Urinary bladder (tissue), 3 donors: ENCODE measurements at regions not wholly inside any gene's neighbourhood (a gene's known extent, or its start where the extent isn't known, plus 50 kb on each side); places are given as distances from the start of the nearest gene placed in this dataset.
A peak's percentile ranks its signal among the peaks of the same experiment; 100 is the strongest.

ENCODE experiments used
- DNase-seq: peaks from one replicate; pipeline ENCODE4 v3.0.0-alpha.2; 2015; ENCODE audit errors: extremely low spot score
- H3K27ac ChIP-seq: one replicate; pipeline ENCODE4 v1.5.1; 2013; ENCODE audit warnings: low read depth, mild to moderate bottlenecking, moderate library complexity
- H3K36me3 ChIP-seq: one replicate; pipeline ENCODE4 v1.6.1; 2013; ENCODE audit warnings: mild to moderate bottlenecking, moderate library complexity; ENCODE audit not compliant: insufficient read depth
- H3K4me1 ChIP-seq: one replicate; pipeline ENCODE4 v1.6.1; 2013; ENCODE audit warnings: mild to moderate bottlenecking, moderate library complexity; ENCODE audit not compliant: insufficient read depth
- H3K4me3 ChIP-seq: one replicate; pipeline ENCODE4 v1.5.1; 2013; ENCODE audit warnings: low read depth, low read length
- WGBS: extraction: QIAGEN DNeasy Blood & Tissue Kit; methylation state at CpG from one replicate; pipeline ENCODE4 v1.1.7; 2013; 5-methylcytosine and 5-hydroxymethylcytosine counted together
- donor health status: healthy with polysubstance abuse.
- donor health status: healthy.

DNA sequence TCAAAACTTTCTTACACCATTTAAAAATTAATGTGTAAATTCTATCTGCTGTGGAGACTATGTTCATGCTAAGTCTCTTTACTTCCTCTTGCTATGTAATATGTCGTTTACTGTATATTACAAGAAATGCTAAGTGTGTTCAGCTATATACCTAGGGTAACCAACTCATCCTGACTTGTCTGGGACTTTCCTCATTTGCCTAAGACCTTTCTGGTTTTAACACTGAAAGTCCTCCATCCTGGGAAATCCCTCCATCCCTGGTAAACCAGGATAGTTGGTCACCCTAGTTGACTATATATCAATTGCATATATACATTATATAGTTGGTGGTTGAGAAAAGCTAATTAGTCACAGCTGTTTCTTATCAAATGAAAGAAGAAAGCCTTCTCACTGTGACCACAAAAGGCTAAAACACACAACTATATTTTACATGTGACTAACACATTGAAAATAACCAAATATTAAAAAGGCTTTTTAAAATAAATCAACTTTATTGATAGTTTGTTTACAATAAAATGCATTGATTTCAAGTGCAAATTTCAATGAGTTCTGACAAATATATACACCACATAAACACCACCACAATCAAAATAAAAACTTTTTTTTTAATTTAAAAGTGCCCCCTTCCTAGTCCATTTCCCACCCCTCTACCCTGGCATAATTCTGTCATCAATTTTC is 167.7 kb upstream of the INHBA start:
- WGBS = 84% methylated on average over 1 of the region's 1 CpG

DNA sequence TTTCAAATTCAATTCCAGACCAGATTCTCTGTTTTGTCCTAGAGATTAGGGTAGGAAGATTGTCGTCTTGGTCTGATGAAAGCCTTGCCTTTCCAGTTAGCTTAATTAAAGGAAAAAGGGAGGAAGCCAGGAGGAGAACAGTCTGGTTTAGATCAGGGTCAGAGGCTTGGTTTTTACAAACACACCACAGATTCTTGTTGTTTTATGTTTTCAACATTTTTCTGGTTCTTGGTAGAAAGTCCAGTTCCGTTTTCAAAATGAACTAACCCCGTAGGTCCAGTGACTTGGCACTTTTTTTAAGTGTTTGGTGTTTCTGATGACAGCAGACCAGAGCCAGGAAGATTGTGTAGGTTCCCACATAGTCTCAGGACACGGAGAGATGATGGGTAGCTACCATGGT is 167.1 kb upstream of the INHBA start:
- DNase-seq = no peak
- Histone ChIP-seq H3K4me1 (no peaks in the 10 kb centered on the region), H3K27ac (no peak overlapping the region), H3K36me3 (no peaks in the 10 kb centered on the region), H3K4me3 (no peak overlapping the region)
- WGBS = 47% methylated on average over 4 of the region's 4 CpGs

More for the DNA sequence above, 167.7 kb upstream of the INHBA start:
- Histone ChIP-seq H3K4me3 (no peak overlapping the region), H3K36me3 (no peaks in the 10 kb centered on the region), H3K4me1 (no peaks in the 10 kb centered on the region), H3K27ac (no peak overlapping the region)
- no peak for DNase-seq

DNA sequence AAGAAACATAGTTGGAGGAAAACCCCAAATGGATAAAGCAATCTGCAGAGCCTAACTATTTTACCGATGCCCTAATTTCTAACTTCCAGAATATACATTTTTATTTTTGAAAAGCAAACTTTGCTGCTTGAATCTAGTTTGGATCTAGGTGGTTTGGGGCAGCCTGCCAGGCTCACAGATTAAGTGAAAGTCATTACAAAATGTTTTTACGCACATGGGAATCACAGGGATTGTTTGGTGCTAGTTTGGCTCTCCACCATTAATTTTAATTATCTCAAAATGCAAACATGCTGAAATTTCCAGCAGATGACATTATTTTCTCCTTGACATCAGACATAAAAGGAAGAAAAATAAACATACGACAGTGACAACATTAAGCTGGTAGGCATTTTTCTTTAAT is 166.7 kb upstream of the INHBA start:
- no peaks in the 10 kb centered on the region for H3K4me1 ChIP-seq
- DNase-seq = no peak
- H3K27ac ChIP-seq = no peak overlapping the region
- no peaks in the 10 kb centered on the region for H3K36me3 ChIP-seq
- no peak overlapping the region for H3K4me3 ChIP-seq
- 67% methylated on average over 3 of the region's 3 CpGs for WGBS

DNA sequence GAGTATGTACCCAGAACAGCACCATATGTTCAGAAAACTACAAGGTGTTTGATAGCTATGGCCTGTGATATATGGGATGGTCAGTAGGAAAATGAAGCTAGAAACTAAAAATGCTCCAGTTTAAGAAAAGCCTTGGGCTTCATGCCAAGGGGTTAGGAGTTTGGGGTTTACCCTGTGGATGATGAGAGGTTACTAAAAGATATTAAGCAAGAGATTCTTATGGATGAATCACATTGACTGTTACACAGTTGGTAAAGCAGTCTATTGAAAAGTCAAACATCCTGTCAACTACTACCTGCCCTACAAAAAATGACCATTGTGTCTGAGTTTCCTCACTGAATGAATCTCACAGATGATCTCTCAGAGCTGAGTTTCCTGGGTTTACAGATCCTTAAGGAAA is 166.2 kb upstream of the INHBA start:
- no peaks in the 10 kb centered on the region for H3K36me3 ChIP-seq
- no peak overlapping the region for H3K27ac ChIP-seq
- no peak overlapping the region for H3K4me3 ChIP-seq
- DNase-seq = no peak
- no peaks in the 10 kb centered on the region for H3K4me1 ChIP-seq

DNA sequence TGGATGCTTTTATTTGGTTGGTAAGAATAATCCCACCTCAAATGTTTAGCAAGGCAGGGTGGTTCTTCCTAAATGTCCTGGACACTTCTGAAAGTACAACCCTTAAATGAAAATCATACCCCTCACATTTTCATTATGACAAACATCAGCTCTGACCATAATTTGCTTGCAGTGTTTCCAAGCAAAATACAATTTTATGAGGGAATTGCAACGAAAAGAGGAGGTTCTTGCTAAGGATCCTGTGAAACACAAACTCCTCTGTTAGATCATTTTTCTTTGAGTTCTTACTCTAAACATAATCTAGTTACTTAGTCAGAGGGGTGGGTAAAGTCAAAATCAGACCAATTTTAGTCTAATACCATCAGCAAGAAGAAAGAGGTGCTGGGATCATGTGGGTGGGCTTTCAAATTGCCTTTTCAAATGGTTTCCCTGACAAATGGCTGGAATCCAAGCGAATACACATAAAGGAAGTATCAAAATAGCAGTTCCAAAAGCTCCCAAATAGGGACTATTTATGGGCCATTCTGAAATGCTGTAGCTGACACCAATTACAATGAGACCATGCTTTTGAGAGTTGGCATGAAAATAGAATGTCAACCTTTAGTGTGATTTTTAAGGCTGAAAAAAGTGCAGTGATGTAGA is 164.9 kb upstream of the INHBA start:
- no peak for DNase-seq
- H3K27ac ChIP-seq = no peak overlapping the region
- H3K4me3 ChIP-seq = no peak overlapping the region
- H3K4me1 ChIP-seq = no peaks in the 10 kb centered on the region
- 67% methylated on average over 2 of the region's 2 CpGs for WGBS
- H3K36me3 ChIP-seq = no peaks in the 10 kb centered on the region

DNA sequence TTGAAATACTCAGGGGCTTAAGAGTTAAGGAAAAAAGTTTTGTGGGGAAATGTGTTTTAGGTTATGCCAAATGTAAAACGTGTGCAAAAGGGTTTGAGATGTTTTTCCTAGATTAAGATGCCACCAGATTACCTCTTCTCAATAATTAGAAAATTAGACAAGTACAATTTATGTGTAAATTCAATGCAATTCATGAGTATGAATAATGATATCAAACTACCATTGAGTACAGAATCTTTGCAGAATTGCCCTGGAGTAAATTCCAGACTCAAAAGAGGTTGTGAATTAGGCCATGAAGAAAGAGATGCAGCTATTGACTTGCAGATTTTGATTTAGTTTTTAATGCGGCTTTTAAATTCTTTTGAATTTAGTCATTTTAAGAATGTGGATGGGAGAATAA is 159.4 kb upstream of the INHBA start:
- Histone ChIP-seq H3K4me3 (no peak overlapping the region), H3K4me1 (no peaks in the 10 kb centered on the region), H3K27ac (no peak overlapping the region), H3K36me3 (no peaks in the 10 kb centered on the region)
- WGBS = 71% methylated on average over 2 of the region's 2 CpGs
- no peak for DNase-seq

DNA sequence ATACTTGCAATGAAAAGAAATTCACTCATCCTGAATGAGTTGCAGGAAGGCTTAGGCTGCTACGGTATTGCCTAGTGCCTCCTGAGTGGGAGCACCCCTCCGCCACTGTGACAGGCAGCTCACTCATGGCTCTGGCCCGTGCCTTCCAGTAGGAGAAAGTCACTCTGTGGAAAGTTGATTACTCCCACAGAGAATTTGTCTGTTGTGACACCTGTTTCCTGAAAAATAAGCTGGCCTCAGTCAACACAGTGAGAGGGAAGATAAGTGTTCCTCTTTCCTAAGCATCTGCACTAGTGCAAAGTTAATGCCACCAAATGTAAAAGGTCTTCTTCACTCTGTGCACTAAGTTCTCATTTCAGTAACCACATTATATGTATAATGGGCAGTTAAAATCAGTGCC is 158.8 kb upstream of the INHBA start:
- 70% methylated on average over 3 of the region's 3 CpGs for WGBS
- no peak overlapping the region for H3K27ac ChIP-seq
- no peaks in the 10 kb centered on the region for H3K36me3 ChIP-seq
- no peak for DNase-seq
- H3K4me1 ChIP-seq = no peaks in the 10 kb centered on the region
- H3K4me3 ChIP-seq = no peak overlapping the region

DNA sequence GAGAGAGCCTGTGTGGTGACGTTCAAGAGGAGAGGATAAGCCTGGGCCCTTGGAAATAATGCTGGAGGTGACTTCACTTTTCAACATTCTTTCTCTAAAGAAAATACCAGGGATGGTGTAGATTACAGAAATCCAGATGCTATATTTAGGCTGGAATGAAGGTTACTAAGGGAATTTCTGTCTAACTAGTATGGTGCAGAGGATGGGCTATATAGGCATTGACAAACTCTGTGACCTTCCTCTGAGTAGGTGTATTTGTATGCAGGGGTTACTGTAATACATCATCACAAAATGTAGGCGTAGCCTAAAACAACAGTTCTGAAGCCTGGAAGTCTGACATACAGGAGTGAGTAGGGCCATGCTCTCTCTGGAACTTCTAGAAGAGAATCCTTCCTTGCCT is 155.3 kb upstream of the INHBA start:
- 87% methylated on average over 2 of the region's 2 CpGs for WGBS
- Histone ChIP-seq H3K4me3 (no peak overlapping the region), H3K4me1 (no peaks in the 10 kb centered on the region), H3K27ac (no peak overlapping the region), H3K36me3 (no peaks in the 10 kb centered on the region)
- DNase-seq = no peak

DNA sequence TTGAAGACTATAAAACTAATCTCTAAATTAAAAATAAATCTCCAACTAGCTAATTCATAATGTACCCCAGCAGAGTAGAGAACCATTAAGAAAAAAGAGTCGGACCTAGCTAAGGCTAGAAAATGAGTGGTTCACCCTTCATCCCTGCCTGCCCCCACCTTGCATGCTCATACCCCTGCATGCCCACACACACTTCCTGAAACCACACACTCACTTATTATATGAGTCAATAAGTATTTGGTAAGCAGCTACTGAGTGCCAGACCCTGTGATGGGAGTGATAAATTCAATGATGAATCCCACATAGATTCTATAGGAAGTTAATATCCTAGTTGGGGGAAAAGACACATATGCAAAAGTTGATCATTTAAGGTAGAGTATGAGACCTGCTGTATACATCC is 152.9 kb upstream of the INHBA start:
- Histone ChIP-seq H3K4me1 (no peaks in the 10 kb centered on the region), H3K4me3 (no peak overlapping the region), H3K27ac (no peak overlapping the region), H3K36me3 (no peaks in the 10 kb centered on the region)
- WGBS = 73% methylated on average over 1 of the region's 1 CpG
- DNase-seq = no peak

DNA sequence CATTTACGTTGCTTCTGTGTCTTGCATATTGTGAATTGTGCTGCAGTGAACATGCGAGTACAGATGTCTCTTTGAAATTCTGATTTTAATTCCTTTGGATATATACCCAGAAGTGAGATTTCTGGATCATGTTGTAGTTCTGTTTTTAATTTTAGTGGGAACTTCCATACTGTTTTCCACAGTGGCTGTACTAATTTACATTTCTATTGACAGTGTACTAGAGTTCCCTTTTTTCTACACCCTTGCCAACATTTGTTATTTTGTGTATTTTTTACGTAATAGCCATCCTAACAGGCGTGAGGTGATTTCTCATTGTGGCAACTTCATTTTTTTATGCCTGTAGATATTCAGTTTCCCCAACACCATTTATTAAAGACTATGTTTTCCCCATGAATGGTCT is 144.7 kb upstream of the INHBA start:
- 94% methylated on average over 4 of the region's 4 CpGs for WGBS
- no peaks in the 10 kb centered on the region for H3K4me1 ChIP-seq
- no peak for DNase-seq
- no peak overlapping the region for H3K27ac ChIP-seq
- no peaks in the 10 kb centered on the region for H3K36me3 ChIP-seq
- no peak overlapping the region for H3K4me3 ChIP-seq

DNA sequence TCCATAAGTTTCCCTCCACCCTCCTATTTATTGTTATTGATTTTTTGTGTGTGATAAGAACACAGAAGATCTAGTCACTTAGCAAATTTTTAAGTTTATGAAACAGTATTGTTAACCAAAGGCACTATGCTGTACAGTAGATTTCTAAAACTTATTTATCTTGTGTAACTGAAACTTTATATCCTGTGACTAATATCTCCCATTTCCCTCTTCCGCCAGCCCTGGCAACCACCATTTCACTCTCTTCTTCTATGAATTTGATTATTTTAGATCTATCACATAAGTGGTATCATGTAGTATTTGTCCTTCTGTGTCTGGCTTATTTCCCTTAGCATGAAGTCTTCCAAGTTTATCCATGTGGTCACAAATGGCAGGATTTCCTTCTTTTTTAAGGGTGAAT is 144.3 kb upstream of the INHBA start:
- 88% methylated on average over 1 of the region's 1 CpG for WGBS

DNA sequence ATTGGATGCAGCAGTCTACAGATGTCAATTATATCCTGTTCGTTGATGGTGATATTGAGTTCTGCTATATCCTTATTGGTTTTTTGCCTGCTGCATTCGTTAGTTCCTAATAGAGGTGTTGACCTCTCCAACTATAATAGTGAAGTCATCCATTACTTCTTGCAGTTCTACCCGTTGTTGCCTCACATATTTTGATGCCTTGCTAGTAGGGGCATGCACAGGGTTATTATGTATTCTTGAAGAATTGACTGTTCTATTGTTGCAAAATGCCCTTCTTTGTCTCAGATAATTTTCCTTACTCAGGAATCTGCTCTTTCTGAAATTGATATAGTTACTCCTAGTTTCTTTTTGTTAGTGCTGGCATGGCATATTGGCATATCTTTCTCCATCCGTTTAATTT is 140.1 kb upstream of the INHBA start:
- H3K27ac ChIP-seq = no peak overlapping the region
- no peak for DNase-seq
- no peaks in the 10 kb centered on the region for H3K36me3 ChIP-seq
- WGBS = 89% methylated on average over 4 of the region's 4 CpGs
- H3K4me1 ChIP-seq = no peaks in the 10 kb centered on the region
- H3K4me3 ChIP-seq = no peak overlapping the region

More for the DNA sequence above, 144.3 kb upstream of the INHBA start:
- no peak overlapping the region for H3K27ac ChIP-seq
- no peak overlapping the region for H3K4me3 ChIP-seq
- H3K36me3 ChIP-seq = no peaks in the 10 kb centered on the region
- DNase-seq = no peak
- H3K4me1 ChIP-seq = no peaks in the 10 kb centered on the region

DNA sequence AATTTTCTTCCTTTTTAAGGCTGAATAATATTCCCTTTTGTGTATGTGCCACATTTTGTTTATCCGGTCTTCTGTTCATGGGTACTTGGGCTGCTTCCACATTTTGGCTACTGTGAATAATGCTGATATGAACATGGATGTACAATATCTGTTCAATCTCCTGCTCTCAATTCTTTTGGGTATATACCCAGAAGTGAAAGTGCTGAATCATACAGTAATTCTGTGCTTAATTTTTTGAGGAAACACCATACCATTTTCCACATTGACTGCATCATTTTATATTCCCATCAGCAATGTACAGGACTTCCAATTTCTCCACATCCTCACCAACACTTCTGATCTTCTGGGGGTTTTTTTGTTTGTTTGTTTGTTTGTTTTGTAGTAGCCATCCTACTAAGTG is 135.0 kb upstream of the INHBA start:
- no peak overlapping the region for H3K4me3 ChIP-seq
- H3K27ac ChIP-seq = no peak overlapping the region
- no peak for DNase-seq
- H3K4me1 ChIP-seq = no peaks in the 10 kb centered on the region
- 97% methylated on average over 1 of the region's 1 CpG for WGBS
- no peaks in the 10 kb centered on the region for H3K36me3 ChIP-seq

DNA sequence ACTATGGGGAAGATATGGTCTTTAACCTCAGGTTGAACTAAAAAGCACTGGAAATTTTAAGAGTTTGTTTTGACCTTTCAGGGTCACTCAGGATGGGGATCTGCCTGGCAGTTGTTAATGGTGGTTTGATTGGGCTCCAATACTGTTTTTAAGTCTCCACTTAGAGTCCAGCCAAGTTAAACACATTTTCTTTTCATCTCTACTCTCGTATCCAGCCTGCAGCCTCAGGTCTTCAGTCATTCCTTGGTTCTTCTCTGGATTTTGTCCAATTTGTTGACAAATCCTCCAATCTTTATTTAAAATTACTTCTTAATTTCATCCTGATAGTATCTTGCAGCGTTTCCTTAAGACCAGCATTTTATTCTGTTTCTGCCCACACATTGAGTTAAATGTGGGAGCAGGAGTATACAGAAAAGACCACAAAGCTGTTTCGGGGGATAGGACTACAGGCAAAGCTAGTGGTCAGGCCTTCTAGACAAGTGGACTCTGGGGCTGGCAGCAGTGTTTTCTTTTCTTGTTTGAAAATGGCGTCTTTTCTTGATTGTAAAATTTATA is 133.2 kb upstream of the INHBA start:
- Histone ChIP-seq H3K4me3 (no peak overlapping the region), H3K4me1 (no peaks in the 10 kb centered on the region), H3K36me3 (no peaks in the 10 kb centered on the region), H3K27ac (no peak overlapping the region)
- 63% methylated on average over 4 of the region's 4 CpGs for whole genome bisulfite sequencing
- DNase-seq = peak; percentile 80
